H9 (cell line): ENCODE measurements at regions not wholly inside any gene's neighbourhood (a gene's known extent, or its start where the extent isn't known, plus 50 kb on each side); places are given as distances from the start of the nearest gene placed in this dataset.

ENCODE experiments used
- DNase-seq: peaks from one replicate; pipeline ENCODE4 v3.0.0-alpha.2; 2017
- H2AFZ ChIP-seq: one replicate; pipeline ENCODE4 v1.6.1; 2013; ENCODE audit warnings: mild to moderate bottlenecking, low read length, control low read depth, moderate library complexity
- H2AK5ac ChIP-seq: 2 replicates; pipeline ENCODE4 v1.6.1; 2013; ENCODE audit warnings: low read length, control low read depth, mixed read lengths; ENCODE audit not compliant: insufficient read length
- H2BK120ac ChIP-seq: one replicate; pipeline ENCODE4 v1.6.1; 2013; ENCODE audit warnings: low read depth, mild to moderate bottlenecking, low read length, control low read depth, inconsistent platforms; ENCODE audit not compliant: poor library complexity, severe bottlenecking
- H2BK12ac ChIP-seq: 2 replicates; pipeline ENCODE4 v1.6.1; 2013; ENCODE audit warnings: low read length, control low read depth, mixed read lengths, low read depth; ENCODE audit not compliant: insufficient read length
- H2BK15ac ChIP-seq: 2 replicates; pipeline ENCODE4 v1.6.1; 2013; ENCODE audit warnings: low read depth, low read length, control low read depth
- H2BK20ac ChIP-seq: one replicate; pipeline ENCODE4 v1.6.1; 2013; ENCODE audit warnings: low read depth, mild to moderate bottlenecking, low read length, control low read depth, inconsistent platforms; ENCODE audit not compliant: poor library complexity, severe bottlenecking
- H2BK5ac ChIP-seq: 2 replicates; pipeline ENCODE4 v1.6.1; 2013; ENCODE audit warnings: low read length, control low read depth, mixed read lengths; ENCODE audit not compliant: insufficient read length
- H3K14ac ChIP-seq: 2 replicates; pipeline ENCODE4 v1.6.1; 2013; ENCODE audit warnings: low read length, control low read depth; ENCODE audit not compliant: insufficient read depth
- H3K18ac ChIP-seq: 2 replicates; pipeline ENCODE4 v1.6.1; 2013; ENCODE audit warnings: low read depth, mild to moderate bottlenecking, mixed read lengths, low read length, control low read depth; ENCODE audit not compliant: insufficient read length
- H3K23ac ChIP-seq: 2 replicates; pipeline ENCODE4 v1.6.1; 2013; ENCODE audit warnings: low read length, control low read depth, mixed read lengths, low read depth; ENCODE audit not compliant: insufficient read length
- H3K23me2 ChIP-seq: 2 replicates; pipeline ENCODE4 v1.6.1; 2013; ENCODE audit warnings: low read depth, mild to moderate bottlenecking, mixed read lengths, low read length, control low read depth; ENCODE audit not compliant: insufficient read length, poor library complexity, severe bottlenecking
- H3K27ac ChIP-seq: 2 replicates; pipeline ENCODE4 v1.5.1; 2013; ENCODE audit warnings: low read length, control low read depth, mixed read lengths, low read depth; ENCODE audit not compliant: insufficient read length
- H3K27me3 ChIP-seq: 2 replicates; pipeline ENCODE4 v1.6.1; 2013; ENCODE audit warnings: low read length, control low read depth, inconsistent platforms; ENCODE audit not compliant: insufficient read depth
- H3K4ac ChIP-seq: 2 replicates; pipeline ENCODE4 v1.6.1; 2013; ENCODE audit warnings: low read depth, mild to moderate bottlenecking, control low read depth, inconsistent platforms, low read length, moderate library complexity
- H3K4me1 ChIP-seq: 2 replicates; pipeline ENCODE4 v1.6.1; 2013; ENCODE audit warnings: low read length, control low read depth, inconsistent platforms; ENCODE audit not compliant: insufficient read depth
- H3K4me2 ChIP-seq: 2 replicates; pipeline ENCODE4 v1.6.1; 2013; ENCODE audit warnings: low read length, control low read depth, mixed read lengths; ENCODE audit not compliant: insufficient read length, insufficient read depth
- H3K56ac ChIP-seq: 2 replicates; pipeline ENCODE4 v1.6.1; 2013; ENCODE audit warnings: low read depth, mild to moderate bottlenecking, mixed read lengths, low read length, control low read depth; ENCODE audit not compliant: insufficient read length
- H3K79me1 ChIP-seq: 2 replicates; pipeline ENCODE4 v1.6.1; 2013; ENCODE audit warnings: low read depth, mild to moderate bottlenecking, moderate library complexity, low read length, control low read depth, inconsistent platforms; ENCODE audit not compliant: insufficient read depth, poor library complexity, severe bottlenecking
- H3K79me2 ChIP-seq: 2 replicates; pipeline ENCODE4 v1.6.1; 2013; ENCODE audit warnings: low read length, control low read depth, inconsistent platforms; ENCODE audit not compliant: insufficient read depth
- H3K9ac ChIP-seq: 2 replicates; pipeline ENCODE4 v1.6.1; 2013; ENCODE audit warnings: low read length, control low read depth, mixed read lengths; ENCODE audit not compliant: insufficient read length; ENCODE audit errors: extremely low read depth
- H3K9me3 ChIP-seq: one replicate; pipeline ENCODE4 v1.6.1; 2013; ENCODE audit warnings: low read depth, low read length, inconsistent platforms; ENCODE audit not compliant: control insufficient read depth
- H3T11ph ChIP-seq: one replicate; pipeline ENCODE4 v1.6.1; 2013; ENCODE audit warnings: mild to moderate bottlenecking, low read length, control low read depth, inconsistent platforms
- H4K20me1 ChIP-seq: one replicate; pipeline ENCODE4 v1.6.1; 2013; ENCODE audit not compliant: control insufficient read depth, insufficient read length, insufficient read depth
- H4K5ac ChIP-seq: 2 replicates; pipeline ENCODE4 v1.6.1; 2013; ENCODE audit warnings: low read depth, mild to moderate bottlenecking, mixed read lengths, low read length, control low read depth; ENCODE audit not compliant: insufficient read length
- H4K8ac ChIP-seq: replicated peaks from 2 replicates; pipeline ENCODE4 v1.6.1; 2013; ENCODE audit warnings: low read length, control low read depth, mixed read lengths, low read depth; ENCODE audit not compliant: insufficient read length
- H4K91ac ChIP-seq: 2 replicates; pipeline ENCODE4 v1.6.1; 2013; ENCODE audit warnings: low read depth, mild to moderate bottlenecking, moderate library complexity, mixed read lengths, low read length, control low read depth; ENCODE audit not compliant: insufficient read length
- H3K27ac Mint-ChIP-seq, 3 experiments: 2 replicates in 2 of 3; 3 replicates in 1 of 3; pipeline ENCODE4 v1.8.0; 2020 to 2021; ENCODE audit warnings: mixed read lengths in 3 of 3, mild to moderate bottlenecking in 1 of 3, moderate library complexity in 1 of 3
- H3K27me3 Mint-ChIP-seq: 2 replicates; pipeline ENCODE4 v1.8.0; 2021; ENCODE audit warnings: low read depth, mild to moderate bottlenecking, moderate library complexity, mixed read lengths
- H3K36me3 Mint-ChIP-seq, 3 experiments: 2 replicates in 2 of 3; 3 replicates in 1 of 3; pipeline ENCODE4 v1.8.0; 2020 to 2021; ENCODE audit warnings: low read depth in 3 of 3, mixed read lengths in 3 of 3; ENCODE audit not compliant: insufficient read depth in 1 of 3
- H3K4me1 Mint-ChIP-seq, 2 experiments: 2 replicates each; pipeline ENCODE4 v1.8.0; 2020; ENCODE audit warnings: mixed read lengths in 2 of 2
- H3K4me3 Mint-ChIP-seq, 2 experiments: 2 replicates in 1 of 2; 3 replicates in 1 of 2; pipeline ENCODE4 v1.8.0; 2020 to 2021; ENCODE audit warnings: mild to moderate bottlenecking in 2 of 2, mixed read lengths in 2 of 2, moderate library complexity in 1 of 2
- H3K9me3 Mint-ChIP-seq, 2 experiments: 2 replicates in 1 of 2; 3 replicates in 1 of 2; pipeline ENCODE4 v1.8.0; 2020; ENCODE audit warnings: mild to moderate bottlenecking in 2 of 2, mixed read lengths in 2 of 2, moderate library complexity in 1 of 2
- CTCF ChIP-seq: fragments of 200-600 bp; sonication (generic); conservative IDR thresholded peaks from 3 replicates; pipeline ENCODE4 v1.8.0; 2021; ENCODE audit warnings: antibody characterized with exemption, mild to moderate bottlenecking

- no peak overlapping the region for H3K4me3 Mint-ChIP-seq
- no peaks in the 10 kb centered on the region; a peak in 1 of 5 replicates for H3K9me3 Mint-ChIP-seq
- Histone ChIP-seq H3K23me2 (no peaks in the 10 kb centered on the region), H3T11ph (no peak overlapping the region), H3K9ac (no peak overlapping the region), H4K91ac (no peak overlapping the region), H3K27ac (no peak overlapping the region), H3K4ac (no peak overlapping the region), H3K9me3 (no peaks in the 10 kb centered on the region), H2BK15ac (no peak overlapping the region), H2BK12ac (no peak overlapping the region), H3K27me3 (no peaks in the 10 kb centered on the region), H2BK20ac (no peak overlapping the region), H2BK5ac (no peak overlapping the region), H2AFZ (no peak overlapping the region), H4K8ac (no peak overlapping the region), H3K79me1 (no peaks in the 10 kb centered on the region), H3K18ac (no peak overlapping the region), H3K56ac (no peak overlapping the region), H3K79me2 (no peaks in the 10 kb centered on the region), H2BK120ac (no peak overlapping the region), H4K5ac (no peak overlapping the region), H3K4me2 (no peak overlapping the region), H2AK5ac (no peak overlapping the region), H3K4me1 (no peaks in the 10 kb centered on the region), H4K20me1 (no peaks in the 10 kb centered on the region), H3K14ac (no peak overlapping the region), H3K23ac (no peak overlapping the region)
- TF ChIP-seq CTCF = no peak
- H3K36me3 Mint-ChIP-seq = no peaks in the 10 kb centered on the region
- DNase-seq = no peak
- no peak overlapping the region for H3K27ac Mint-ChIP-seq
- H3K27me3 Mint-ChIP-seq = peaks cover 1% of the 10 kb centered on the region; the same call in 1 of the 2 replicates
- H3K4me1 Mint-ChIP-seq = peaks cover 3 to 6% of the 10 kb centered on the region in 2 experiments; a peak in 2 of 4 replicates
Measured at GRCh38 chr6:134744301-134744700, 205.6 kb downstream of the ALDH8A1 start.
